B cell (primary cell): ENCODE measurements at regions not wholly inside any gene's neighbourhood (a gene's known extent, or its start where the extent isn't known, plus 50 kb on each side); places are given as distances from the start of the nearest gene placed in this dataset.

Experiments
- ATAC-seq: fragments of 200-7000 bp; cut with Tn5 transposase; one replicate; pipeline ENCODE4 v1.10.0; 2021; ENCODE audit warnings: low read depth, mild to moderate bottlenecking, moderate number of reproducible peaks, moderate library complexity
- CTCF ChIA-PET: fragments of 350-600 bp; sonication (Branson Sonifier 250); formaldehyde crosslinking; loops from one replicate; lab custom pipeline; 2021; ENCODE audit warnings: antibody characterized with exemption, inconsistent platforms; lab: Charles Lee
- POLR2A ChIA-PET: fragments of 350-600 bp; sonication (Branson Sonifier 250); formaldehyde crosslinking; loops from one replicate; lab custom pipeline; 2021; ENCODE audit warnings: antibody characterized with exemption; lab: Charles Lee
- DNase-seq: peaks from one replicate; pipeline ENCODE4 v3.0.0; 2013
- H2AFZ ChIP-seq: 2 replicates; pipeline ENCODE4 v1.6.1; 2012; ENCODE audit warnings: mild to moderate bottlenecking, low read depth, low read length; ENCODE audit not compliant: insufficient read depth, poor library complexity, severe bottlenecking
- H3K27ac ChIP-seq, 2 donors: 1 replicate in 1 of 2; 2 replicates in 1 of 2; pipeline ENCODE4 v1.5.1; 2012 to 2013; ENCODE audit warnings: low read length in 2 of 2, mild to moderate bottlenecking in 2 of 2, moderate library complexity in 1 of 2
- H3K27me3 ChIP-seq, 4 experiments: fragments of 200-600 bp in 1 of 4; sonication (generic) in 1 of 4; replicated peaks in 1 of 4; 1 replicate in 2 of 4; 2 replicates in 2 of 4; pipeline versions ENCODE4 v1.6.1 to v1.7.0; 2013 to 2016; ENCODE audit warnings: low read length in 3 of 4, mild to moderate bottlenecking in 2 of 4, mixed read lengths in 1 of 4, moderate library complexity in 1 of 4; ENCODE audit not compliant: insufficient read depth in 4 of 4, control insufficient read depth in 3 of 4; ENCODE audit errors: control extremely low read depth in 1 of 4
- H3K36me3 ChIP-seq, 2 experiments: replicated peaks in 1 of 2; 1 replicate in 1 of 2; 2 replicates in 1 of 2; pipeline versions ENCODE4 v1.6.1 to v1.7.1; 2013; ENCODE audit warnings: low read length in 1 of 2; ENCODE audit not compliant: insufficient read depth in 2 of 2, control insufficient read depth in 1 of 2; ENCODE audit errors: control extremely low read depth in 1 of 2, extremely low read depth in 1 of 2
- H3K4me1 ChIP-seq, 2 donors: fragments of 200-600 bp in 1 of 2; sonication (generic) in 1 of 2; 1 replicate in 1 of 2; 2 replicates in 1 of 2; pipeline versions ENCODE4 v1.5.1 to v1.6.1; 2013 to 2017; ENCODE audit warnings: low read length in 2 of 2; ENCODE audit not compliant: control insufficient read depth in 2 of 2, insufficient read depth in 2 of 2
- H3K4me2 ChIP-seq: replicated peaks from 2 replicates; pipeline ENCODE3; 2012; ENCODE audit warnings: mild to moderate bottlenecking, low read depth, low read length; ENCODE audit not compliant: poor library complexity, severe bottlenecking
- H3K4me3 ChIP-seq, 5 experiments: fragments of 200-600 bp in 1 of 5; sonication (generic) in 1 of 5; 1 replicate in 3 of 5; 2 replicates in 2 of 5; pipeline versions ENCODE4 v1.5.1 to v1.7.0; 2011 to 2016; ENCODE audit warnings: low read length in 4 of 5, mild to moderate bottlenecking in 4 of 5, low read depth in 2 of 5, control low read depth in 1 of 5, moderate library complexity in 1 of 5; ENCODE audit not compliant: insufficient read depth in 1 of 5; ENCODE audit errors: control extremely low read depth in 1 of 5, extremely low read depth in 1 of 5
- H3K79me2 ChIP-seq: fragments of 200-600 bp; sonication (generic); one replicate; pipeline ENCODE4 v1.6.0; 2016; ENCODE audit warnings: low read length; ENCODE audit not compliant: control insufficient read depth, insufficient read depth
- H3K9ac ChIP-seq: fragments of 200-600 bp; sonication (generic); 2 replicates; pipeline ENCODE4 v1.6.1; 2017; ENCODE audit warnings: mild to moderate bottlenecking, low read length, moderate library complexity
- H3K9me3 ChIP-seq, 3 donors: one replicate each; pipeline versions ENCODE4 v1.6.1 to v1.7.1; 2013; ENCODE audit warnings: low read length in 2 of 3; ENCODE audit not compliant: control insufficient read depth in 2 of 3, insufficient read depth in 1 of 3; ENCODE audit errors: control extremely low read depth in 1 of 3
- H4K20me1 ChIP-seq: 2 replicates; pipeline ENCODE4 v1.6.0; 2012; ENCODE audit warnings: mild to moderate bottlenecking, low read length; ENCODE audit not compliant: insufficient read depth, control insufficient read depth, poor library complexity, severe bottlenecking
- H3K27ac Mint-ChIP-seq: one replicate; pipeline ENCODE4 v1.8.0; 2021; ENCODE audit warnings: mixed read lengths
- H3K27me3 Mint-ChIP-seq: one replicate; pipeline ENCODE4 v1.8.0; 2021; ENCODE audit warnings: mixed read lengths
- H3K4me1 Mint-ChIP-seq: one replicate; pipeline ENCODE4 v1.8.0; 2021; ENCODE audit warnings: mixed read lengths
- H3K4me3 Mint-ChIP-seq: one replicate; pipeline ENCODE4 v1.8.0; 2021; ENCODE audit warnings: mixed read lengths
- H3K9me3 Mint-ChIP-seq: one replicate; pipeline ENCODE4 v1.8.0; 2022; ENCODE audit warnings: mixed read lengths; ENCODE audit not compliant: insufficient read depth
- EZH2 ChIP-seq: IDR thresholded peaks from 2 replicates; pipeline ENCODE4 v1.6.1; 2012; ENCODE audit warnings: borderline replicate concordance, low read depth, mild to moderate bottlenecking, moderate library complexity, low read length; ENCODE audit not compliant: insufficient read depth, poor library complexity, severe bottlenecking
- WGBS: methylation state at CpG from one replicate; pipeline ENCODE4 v1.1.5; 2013; ENCODE audit warnings: missing lambda C conversion rate; ENCODE audit not compliant: insufficient coverage; 5-methylcytosine and 5-hydroxymethylcytosine counted together
- intact Hi-C: fragments of 100-400 bp; cut with micrococcal nuclease; formaldehyde crosslinking; loops from one replicate; pipeline ENCODE4 v1.10.0; 2022
- TF ChIP-seq, protein P1 (sequence below): fragments of 200-600 bp; IDR thresholded peaks from one replicate; pipeline ENCODE4 v1.8.0; 2022; ENCODE audit warnings: antibody characterized with exemption, mild to moderate bottlenecking

DNA sequence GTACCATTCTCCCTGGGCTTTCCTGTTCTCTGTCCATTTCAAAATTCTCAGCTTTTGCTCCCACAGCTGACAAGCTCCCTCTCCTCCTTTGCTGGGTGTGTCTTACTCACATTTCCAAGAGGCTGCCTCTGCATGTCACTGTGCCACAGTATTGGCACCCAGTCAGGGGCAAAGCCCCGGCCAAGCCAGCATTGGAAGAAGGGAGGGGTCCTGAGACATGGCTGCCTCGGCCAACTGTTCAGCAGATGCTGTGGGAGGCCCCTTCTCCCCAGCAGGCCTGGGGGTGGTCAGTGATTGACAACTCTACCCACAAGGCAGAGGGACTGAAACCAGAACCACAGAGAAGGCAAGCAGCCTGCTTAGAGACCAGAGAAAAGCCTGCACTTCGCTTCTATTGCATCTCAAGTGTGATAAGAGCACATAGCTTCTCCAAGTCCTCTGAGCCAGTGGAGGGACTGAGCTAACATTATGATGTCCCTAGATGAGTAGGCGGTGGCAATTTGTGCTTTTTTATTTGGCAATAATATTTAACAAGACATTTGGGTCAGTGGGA, 294.1 kb downstream of the SIPA1L2 start:
- no peak overlapping the region for H3K27ac ChIP-seq
- H3K27me3 Mint-ChIP-seq, result no peaks in the 10 kb centered on the region
- H3K4me1 ChIP-seq, result no peaks in the 10 kb centered on the region
- H3K36me3 ChIP-seq, result no peaks in the 10 kb centered on the region
- H3K27me3 ChIP-seq, result no peaks in the 10 kb centered on the region
- H2AFZ ChIP-seq, result no peak overlapping the region
- no peaks in the 10 kb centered on the region for H3K9me3 Mint-ChIP-seq
- ChIA-PET POLR2A (no interaction called here), CTCF (no interaction called here)
- DNase-seq (no peak), ATAC-seq (no peak)
- no peaks in the 10 kb centered on the region for H3K4me1 Mint-ChIP-seq
- no peak for TF ChIP-seq EZH2
- TF ChIP-seq, protein P1, sequence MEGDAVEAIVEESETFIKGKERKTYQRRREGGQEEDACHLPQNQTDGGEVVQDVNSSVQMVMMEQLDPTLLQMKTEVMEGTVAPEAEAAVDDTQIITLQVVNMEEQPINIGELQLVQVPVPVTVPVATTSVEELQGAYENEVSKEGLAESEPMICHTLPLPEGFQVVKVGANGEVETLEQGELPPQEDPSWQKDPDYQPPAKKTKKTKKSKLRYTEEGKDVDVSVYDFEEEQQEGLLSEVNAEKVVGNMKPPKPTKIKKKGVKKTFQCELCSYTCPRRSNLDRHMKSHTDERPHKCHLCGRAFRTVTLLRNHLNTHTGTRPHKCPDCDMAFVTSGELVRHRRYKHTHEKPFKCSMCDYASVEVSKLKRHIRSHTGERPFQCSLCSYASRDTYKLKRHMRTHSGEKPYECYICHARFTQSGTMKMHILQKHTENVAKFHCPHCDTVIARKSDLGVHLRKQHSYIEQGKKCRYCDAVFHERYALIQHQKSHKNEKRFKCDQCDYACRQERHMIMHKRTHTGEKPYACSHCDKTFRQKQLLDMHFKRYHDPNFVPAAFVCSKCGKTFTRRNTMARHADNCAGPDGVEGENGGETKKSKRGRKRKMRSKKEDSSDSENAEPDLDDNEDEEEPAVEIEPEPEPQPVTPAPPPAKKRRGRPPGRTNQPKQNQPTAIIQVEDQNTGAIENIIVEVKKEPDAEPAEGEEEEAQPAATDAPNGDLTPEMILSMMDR, result no peak
- H3K79me2 ChIP-seq, result no peaks in the 10 kb centered on the region
- intact Hi-C loops, result no loop called here
- H3K27ac Mint-ChIP-seq, result no peak overlapping the region
- no peak overlapping the region for H3K4me3 ChIP-seq
- peaks cover 0 to 8% (median 0%) of the 10 kb centered on the region in 3 donors for H3K9me3 ChIP-seq
- no peaks in the 10 kb centered on the region for H4K20me1 ChIP-seq
- 85% methylated on average over 2 of the region's 4 CpGs for WGBS
- H3K4me2 ChIP-seq, result no peak overlapping the region
- no peak overlapping the region for H3K4me3 Mint-ChIP-seq
- no peak overlapping the region for H3K9ac ChIP-seq

DNA sequence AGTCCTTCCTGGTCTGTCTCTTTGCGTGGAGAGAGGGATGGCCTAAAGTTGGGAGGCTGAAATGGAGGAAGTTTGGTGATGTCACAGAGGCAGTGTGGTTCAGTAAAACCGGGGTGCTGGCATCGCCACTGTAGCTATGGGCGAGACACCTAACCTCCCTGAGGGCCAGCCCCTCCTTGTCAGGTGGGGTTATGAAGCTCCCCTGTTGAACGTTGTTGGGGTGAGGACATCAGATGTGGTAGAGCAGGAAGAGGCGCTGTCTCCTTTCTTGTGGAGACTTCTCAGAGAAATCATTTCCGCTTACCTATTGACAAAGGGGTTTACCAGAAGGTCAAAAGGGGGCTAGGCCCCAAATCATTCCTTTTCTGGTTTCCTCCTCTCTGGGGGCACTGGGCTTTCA, 294.7 kb downstream of the SIPA1L2 start:
- 93% methylated on average over 6 of the region's 7 CpGs for WGBS
- Mint-ChIP-seq H3K27ac (no peak overlapping the region), H3K27me3 (no peaks in the 10 kb centered on the region), H3K4me1 (no peaks in the 10 kb centered on the region), H3K9me3 (no peaks in the 10 kb centered on the region), H3K4me3 (no peak overlapping the region)
- Histone ChIP-seq H3K4me2 (no peak overlapping the region), H3K9ac (no peak overlapping the region), H3K36me3 (no peaks in the 10 kb centered on the region), H2AFZ (no peak overlapping the region), H3K4me3 (no peak overlapping the region), H3K4me1 (no peaks in the 10 kb centered on the region), H3K79me2 (no peaks in the 10 kb centered on the region), H3K9me3 (peaks cover 0 to 11% (median 0%) of the 10 kb centered on the region in 3 donors), H3K27ac (no peak overlapping the region), H4K20me1 (no peaks in the 10 kb centered on the region), H3K27me3 (no peaks in the 10 kb centered on the region)
- intact Hi-C loops, result no loop called here
- no peak for DNase-seq
- ChIA-PET POLR2A (no interaction called here), CTCF (no interaction called here)
- ATAC-seq, result no peak
- TF ChIP-seq, protein P1, result no peak
- TF ChIP-seq EZH2, result no peak
